HCT116 (cell line): ENCODE measurements at regions not wholly inside any gene's neighbourhood (a gene's known extent, or its start where the extent isn't known, plus 50 kb on each side); places are given as distances from the start of the nearest gene placed in this dataset.

Source experiments
- CEBPB ChIP-seq: IDR thresholded peaks from 2 replicates; pipeline ENCODE4 v1.6.1; 2012; ENCODE audit warnings: low read depth
- ELF1 ChIP-seq: IDR thresholded peaks from 2 replicates; pipeline ENCODE4 v1.6.1; 2012; ENCODE audit warnings: low read depth, borderline replicate concordance
- EZH2 ChIP-seq: fragments of 200-600 bp; sonication (generic); IDR thresholded peaks from 2 replicates; pipeline ENCODE4 v1.6.1; 2017; ENCODE audit warnings: antibody characterized with exemption, mixed run types
- EZH2phosphoT487 ChIP-seq: fragments of 200-600 bp; IDR thresholded peaks from 2 replicates; pipeline ENCODE4 v1.6.1; 2018; ENCODE audit warnings: antibody characterized with exemption, borderline replicate concordance
- POLR2A ChIP-seq: IDR thresholded peaks from 2 replicates; pipeline ENCODE4 v1.7.0; 2011; ENCODE audit warnings: borderline replicate concordance; ENCODE audit not compliant: insufficient read depth, insufficient read length; ENCODE audit errors: extremely low read depth
- POLR2AphosphoS5 ChIP-seq: IDR thresholded peaks from 2 replicates; pipeline ENCODE4 v1.6.1; 2011; ENCODE audit warnings: mild to moderate bottlenecking, low read depth, low read length, moderate library complexity
- RAD21 ChIP-seq: IDR thresholded peaks from 2 replicates; pipeline ENCODE4 v1.6.1; 2012; ENCODE audit warnings: low read depth, mild to moderate bottlenecking
- SIN3A ChIP-seq: IDR thresholded peaks from 2 replicates; pipeline ENCODE4 v1.6.1; 2012; ENCODE audit warnings: low read depth
- ZNF274 ChIP-seq: fragments of 200-500 bp; sonication (Bioruptor generic); IDR thresholded peaks from 2 replicates; pipeline ENCODE4 v1.6.1; 2014; ENCODE audit warnings: mild to moderate bottlenecking, low read depth, low read length, inconsistent platforms
- TF ChIP-seq, protein P1 (sequence below): IDR thresholded peaks from 2 replicates; pipeline ENCODE4 v1.6.1; 2012; ENCODE audit warnings: low read depth
- TF ChIP-seq, protein P2 (sequence below), 3 experiments: fragments of 200-600 bp in 1 of 3; sonication (generic) in 1 of 3; IDR thresholded peaks in 2 of 3; conservative IDR thresholded peaks in 1 of 3; 2 replicates each; pipeline ENCODE4 v1.5.1; 2012 to 2017; ENCODE audit warnings: low read depth in 2 of 3, low read length in 2 of 3, antibody characterized with exemption in 1 of 3, borderline replicate concordance in 1 of 3, control low read depth in 1 of 3, mild to moderate bottlenecking in 1 of 3, mixed read lengths in 1 of 3, mixed run types in 1 of 3, moderate library complexity in 1 of 3; ENCODE audit not compliant: insufficient read depth in 1 of 3
- TF ChIP-seq, protein P3 (sequence below): IDR thresholded peaks from 2 replicates; pipeline ENCODE4 v1.6.1; 2012

DNA sequence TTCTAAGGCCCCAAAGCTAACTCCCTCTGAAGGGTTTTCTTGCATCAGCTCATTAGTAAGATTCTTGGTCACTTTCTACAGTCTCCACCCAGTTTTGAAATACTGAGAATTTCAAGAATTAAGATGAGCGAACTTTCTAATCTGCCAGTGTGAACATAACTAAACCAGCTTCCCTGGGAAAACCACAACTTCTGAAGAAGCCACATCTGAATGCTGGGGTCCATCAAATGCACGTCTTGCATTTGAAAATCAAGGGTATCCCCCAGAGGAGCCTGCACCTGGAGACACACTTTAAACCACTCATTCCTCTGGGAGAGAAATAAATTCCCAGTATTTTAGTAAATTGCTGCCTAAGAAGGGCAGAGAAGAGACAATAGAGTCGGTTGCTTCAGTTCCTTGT is 292.1 kb upstream of the CDH4 start:
- TF ChIP-seq, protein P1, sequence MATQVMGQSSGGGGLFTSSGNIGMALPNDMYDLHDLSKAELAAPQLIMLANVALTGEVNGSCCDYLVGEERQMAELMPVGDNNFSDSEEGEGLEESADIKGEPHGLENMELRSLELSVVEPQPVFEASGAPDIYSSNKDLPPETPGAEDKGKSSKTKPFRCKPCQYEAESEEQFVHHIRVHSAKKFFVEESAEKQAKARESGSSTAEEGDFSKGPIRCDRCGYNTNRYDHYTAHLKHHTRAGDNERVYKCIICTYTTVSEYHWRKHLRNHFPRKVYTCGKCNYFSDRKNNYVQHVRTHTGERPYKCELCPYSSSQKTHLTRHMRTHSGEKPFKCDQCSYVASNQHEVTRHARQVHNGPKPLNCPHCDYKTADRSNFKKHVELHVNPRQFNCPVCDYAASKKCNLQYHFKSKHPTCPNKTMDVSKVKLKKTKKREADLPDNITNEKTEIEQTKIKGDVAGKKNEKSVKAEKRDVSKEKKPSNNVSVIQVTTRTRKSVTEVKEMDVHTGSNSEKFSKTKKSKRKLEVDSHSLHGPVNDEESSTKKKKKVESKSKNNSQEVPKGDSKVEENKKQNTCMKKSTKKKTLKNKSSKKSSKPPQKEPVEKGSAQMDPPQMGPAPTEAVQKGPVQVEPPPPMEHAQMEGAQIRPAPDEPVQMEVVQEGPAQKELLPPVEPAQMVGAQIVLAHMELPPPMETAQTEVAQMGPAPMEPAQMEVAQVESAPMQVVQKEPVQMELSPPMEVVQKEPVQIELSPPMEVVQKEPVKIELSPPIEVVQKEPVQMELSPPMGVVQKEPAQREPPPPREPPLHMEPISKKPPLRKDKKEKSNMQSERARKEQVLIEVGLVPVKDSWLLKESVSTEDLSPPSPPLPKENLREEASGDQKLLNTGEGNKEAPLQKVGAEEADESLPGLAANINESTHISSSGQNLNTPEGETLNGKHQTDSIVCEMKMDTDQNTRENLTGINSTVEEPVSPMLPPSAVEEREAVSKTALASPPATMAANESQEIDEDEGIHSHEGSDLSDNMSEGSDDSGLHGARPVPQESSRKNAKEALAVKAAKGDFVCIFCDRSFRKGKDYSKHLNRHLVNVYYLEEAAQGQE: no peak
- TF ChIP-seq ELF1 (no peak), EZH2 (no peak), POLR2A (no peak), EZH2phosphoT487 (no peak), RAD21 (no peak), POLR2AphosphoS5 (no peak), ZNF274 (no peak), CEBPB (no peak), SIN3A (no peak)
- TF ChIP-seq, protein P2, sequence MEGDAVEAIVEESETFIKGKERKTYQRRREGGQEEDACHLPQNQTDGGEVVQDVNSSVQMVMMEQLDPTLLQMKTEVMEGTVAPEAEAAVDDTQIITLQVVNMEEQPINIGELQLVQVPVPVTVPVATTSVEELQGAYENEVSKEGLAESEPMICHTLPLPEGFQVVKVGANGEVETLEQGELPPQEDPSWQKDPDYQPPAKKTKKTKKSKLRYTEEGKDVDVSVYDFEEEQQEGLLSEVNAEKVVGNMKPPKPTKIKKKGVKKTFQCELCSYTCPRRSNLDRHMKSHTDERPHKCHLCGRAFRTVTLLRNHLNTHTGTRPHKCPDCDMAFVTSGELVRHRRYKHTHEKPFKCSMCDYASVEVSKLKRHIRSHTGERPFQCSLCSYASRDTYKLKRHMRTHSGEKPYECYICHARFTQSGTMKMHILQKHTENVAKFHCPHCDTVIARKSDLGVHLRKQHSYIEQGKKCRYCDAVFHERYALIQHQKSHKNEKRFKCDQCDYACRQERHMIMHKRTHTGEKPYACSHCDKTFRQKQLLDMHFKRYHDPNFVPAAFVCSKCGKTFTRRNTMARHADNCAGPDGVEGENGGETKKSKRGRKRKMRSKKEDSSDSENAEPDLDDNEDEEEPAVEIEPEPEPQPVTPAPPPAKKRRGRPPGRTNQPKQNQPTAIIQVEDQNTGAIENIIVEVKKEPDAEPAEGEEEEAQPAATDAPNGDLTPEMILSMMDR (IDR thresholded peaks at IDR 0.05 in 2 of 3, conservative IDR thresholded peaks at IDR 0.05 in 1 of 3; ENCODE audit: borderline replicate concordance in 1 of 3, insufficient read depth in 1 of 3, low read depth in 2 of 3, low read length in 2 of 3): no peak
- TF ChIP-seq, protein P3, sequence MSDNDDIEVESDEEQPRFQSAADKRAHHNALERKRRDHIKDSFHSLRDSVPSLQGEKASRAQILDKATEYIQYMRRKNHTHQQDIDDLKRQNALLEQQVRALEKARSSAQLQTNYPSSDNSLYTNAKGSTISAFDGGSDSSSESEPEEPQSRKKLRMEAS: no peak
